ENCODE measurements at regions not wholly inside any gene's neighbourhood (a gene's known extent, or its start where the extent isn't known, plus 50 kb on each side); places are given as distances from the start of the nearest gene placed in this dataset.

- Histone ChIP-seq H3F3A (ENCODE audit: control insufficient read depth, insufficient read depth) (no peaks in the 10 kb centered on the region), H3K4me2 (ENCODE audit: low read length) (no peak overlapping the region), H3K9me2 (replicated peaks; ENCODE audit: control insufficient read depth, low read length) (no peaks in the 10 kb centered on the region), H4K20me1 (ENCODE audit: control insufficient read depth, insufficient read depth, low read depth, low read length) (no peaks in the 10 kb centered on the region), H3K79me2 (ENCODE audit: control insufficient read depth, low read length) (no peaks in the 10 kb centered on the region), H3K4me3 (ENCODE audit: low read length) (no peak overlapping the region), H3K27me3 (ENCODE audit: control insufficient read depth, low read length) (peaks cover 7% of the 10 kb centered on the region), H3K36me3 (ENCODE audit: control insufficient read depth, low read length) (no peaks in the 10 kb centered on the region), H3K27ac (ENCODE audit: low read depth, low read length) (no peak overlapping the region), H3K4me1 (ENCODE audit: control insufficient read depth, low read length) (no peaks in the 10 kb centered on the region), H3K9me3 (ENCODE audit: control insufficient read depth, insufficient read depth, low read length) (no peaks in the 10 kb centered on the region)
- no peak for TF ChIP-seq EZH2phosphoT487 (IDR thresholded peaks at IDR 0.05; ENCODE audit: borderline replicate concordance, low read length)
- TF ChIP-seq CTCF (IDR thresholded peaks at IDR 0.05; ENCODE audit: low read depth, low read length, poor library complexity, severe bottlenecking), result no peak
Measured at GRCh38 chr7:127516320-127516719, 69.1 kb downstream of the GCC1 start.

- no peak overlapping the region for H3K4me2 ChIP-seq (ENCODE audit: low read length)
- H4K20me1 ChIP-seq (ENCODE audit: control insufficient read depth, insufficient read depth, low read depth, low read length), result no peaks in the 10 kb centered on the region
- no peaks in the 10 kb centered on the region for H3F3A ChIP-seq (ENCODE audit: control insufficient read depth, insufficient read depth)
- H3K27me3 ChIP-seq (ENCODE audit: control insufficient read depth, low read length), result peaks cover 18% of the 10 kb centered on the region
- TF ChIP-seq CTCF (IDR thresholded peaks at IDR 0.05; ENCODE audit: low read depth, low read length, poor library complexity, severe bottlenecking) (peak; percentile 45), EZH2phosphoT487 (IDR thresholded peaks at IDR 0.05; ENCODE audit: borderline replicate concordance, low read length) (no peak)
- no peaks in the 10 kb centered on the region for H3K9me2 ChIP-seq (replicated peaks; ENCODE audit: control insufficient read depth, low read length)
- H3K36me3 ChIP-seq (ENCODE audit: control insufficient read depth, low read length), result no peaks in the 10 kb centered on the region
- no peaks in the 10 kb centered on the region for H3K9me3 ChIP-seq (ENCODE audit: control insufficient read depth, insufficient read depth, low read length)
- H3K27ac ChIP-seq (ENCODE audit: low read depth, low read length), result no peak overlapping the region
- H3K4me1 ChIP-seq (ENCODE audit: control insufficient read depth, low read length), result no peaks in the 10 kb centered on the region
- no peak overlapping the region for H3K4me3 ChIP-seq (ENCODE audit: low read length)
- H3K79me2 ChIP-seq (ENCODE audit: control insufficient read depth, low read length), result no peaks in the 10 kb centered on the region
Measured at GRCh38 chr7:127514499-127514898, 70.9 kb downstream of the GCC1 start.

GRCh38 chr7:127513311-127513710 is 72.1 kb downstream of the GCC1 start:
- Histone ChIP-seq H3K9me2 (replicated peaks; ENCODE audit: control insufficient read depth, low read length) (no peaks in the 10 kb centered on the region), H4K20me1 (ENCODE audit: control insufficient read depth, insufficient read depth, low read depth, low read length) (no peaks in the 10 kb centered on the region), H3K79me2 (ENCODE audit: control insufficient read depth, low read length) (no peaks in the 10 kb centered on the region), H3K36me3 (ENCODE audit: control insufficient read depth, low read length) (no peaks in the 10 kb centered on the region), H3K9me3 (ENCODE audit: control insufficient read depth, insufficient read depth, low read length) (no peaks in the 10 kb centered on the region), H3K4me2 (ENCODE audit: low read length) (no peak overlapping the region), H3K27ac (ENCODE audit: low read depth, low read length) (no peak overlapping the region), H3F3A (ENCODE audit: control insufficient read depth, insufficient read depth) (no peaks in the 10 kb centered on the region), H3K4me1 (ENCODE audit: control insufficient read depth, low read length) (no peaks in the 10 kb centered on the region), H3K27me3 (ENCODE audit: control insufficient read depth, low read length) (peaks cover 23% of the 10 kb centered on the region), H3K4me3 (ENCODE audit: low read length) (no peak overlapping the region)
- TF ChIP-seq EZH2phosphoT487 (IDR thresholded peaks at IDR 0.05; ENCODE audit: borderline replicate concordance, low read length), result no peak
- TF ChIP-seq CTCF (IDR thresholded peaks at IDR 0.05; ENCODE audit: low read depth, low read length, poor library complexity, severe bottlenecking), result no peak

GRCh38 chr7:127512663-127513062 is 72.7 kb downstream of the GCC1 start:
- H3K4me3 ChIP-seq (ENCODE audit: low read length), result no peak overlapping the region
- no peaks in the 10 kb centered on the region for H4K20me1 ChIP-seq (ENCODE audit: control insufficient read depth, insufficient read depth, low read depth, low read length)
- H3K27me3 ChIP-seq (ENCODE audit: control insufficient read depth, low read length), result peaks cover 27% of the 10 kb centered on the region
- H3K9me2 ChIP-seq (replicated peaks; ENCODE audit: control insufficient read depth, low read length), result no peaks in the 10 kb centered on the region
- H3K4me1 ChIP-seq (ENCODE audit: control insufficient read depth, low read length), result no peaks in the 10 kb centered on the region
- H3K79me2 ChIP-seq (ENCODE audit: control insufficient read depth, low read length), result no peaks in the 10 kb centered on the region
- no peaks in the 10 kb centered on the region for H3F3A ChIP-seq (ENCODE audit: control insufficient read depth, insufficient read depth)
- no peak for TF ChIP-seq CTCF (IDR thresholded peaks at IDR 0.05; ENCODE audit: low read depth, low read length, poor library complexity, severe bottlenecking)
- TF ChIP-seq EZH2phosphoT487 (IDR thresholded peaks at IDR 0.05; ENCODE audit: borderline replicate concordance, low read length), result no peak
- H3K9me3 ChIP-seq (ENCODE audit: control insufficient read depth, insufficient read depth, low read length), result no peaks in the 10 kb centered on the region
- no peak overlapping the region for H3K4me2 ChIP-seq (ENCODE audit: low read length)
- no peak overlapping the region for H3K27ac ChIP-seq (ENCODE audit: low read depth, low read length)
- H3K36me3 ChIP-seq (ENCODE audit: control insufficient read depth, low read length), result no peaks in the 10 kb centered on the region
